ENCODE measurements at regions not wholly inside any gene's neighbourhood (a gene's known extent, or its start where the extent isn't known, plus 50 kb on each side); places are given as distances from the start of the nearest gene placed in this dataset.

DNA sequence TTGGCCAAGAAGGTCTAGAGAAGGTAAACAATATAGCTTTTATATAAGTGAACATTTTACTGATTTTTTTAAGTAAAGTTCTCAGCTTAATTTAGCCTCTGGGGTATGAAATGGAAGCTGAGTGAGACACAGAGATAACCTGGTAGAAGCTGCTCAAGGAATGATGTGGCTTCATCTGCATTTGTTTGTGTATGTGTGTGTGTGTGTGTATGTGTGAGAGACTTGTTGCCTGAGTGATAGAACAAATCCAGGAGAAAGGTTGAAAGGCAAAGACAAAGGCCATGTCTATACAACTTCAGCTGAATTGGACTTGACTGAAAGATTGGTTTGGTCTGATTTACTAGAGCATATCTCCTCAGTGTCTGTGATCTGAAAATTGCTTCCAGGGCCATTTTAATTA lies 63.6 kb downstream of the PCDH7 start:
- no peak for DNase-seq

DNA sequence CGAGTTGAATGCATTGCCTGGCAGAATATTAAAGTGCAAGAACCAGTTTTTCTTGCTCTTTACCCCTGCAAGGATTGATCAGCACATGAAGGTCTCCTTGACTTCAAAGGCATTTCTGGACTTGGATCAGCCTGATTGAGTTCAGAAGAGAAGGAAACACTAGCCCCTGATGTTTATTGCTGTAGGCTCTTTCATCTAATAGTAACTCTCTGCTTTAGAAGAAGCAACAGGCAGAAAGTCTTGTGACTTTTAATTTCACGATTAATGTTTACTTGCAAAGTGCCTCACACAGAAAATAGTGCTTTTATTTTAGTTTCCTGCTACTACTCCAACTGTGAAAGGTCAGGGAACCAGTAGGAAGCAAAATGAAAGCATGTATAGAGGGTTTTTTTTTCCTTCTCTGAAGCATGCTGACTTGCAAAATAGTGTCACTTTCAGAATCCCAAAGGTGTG lies 69.1 kb downstream of the PCDH7 start:
- no peak for DNase-seq

DNA sequence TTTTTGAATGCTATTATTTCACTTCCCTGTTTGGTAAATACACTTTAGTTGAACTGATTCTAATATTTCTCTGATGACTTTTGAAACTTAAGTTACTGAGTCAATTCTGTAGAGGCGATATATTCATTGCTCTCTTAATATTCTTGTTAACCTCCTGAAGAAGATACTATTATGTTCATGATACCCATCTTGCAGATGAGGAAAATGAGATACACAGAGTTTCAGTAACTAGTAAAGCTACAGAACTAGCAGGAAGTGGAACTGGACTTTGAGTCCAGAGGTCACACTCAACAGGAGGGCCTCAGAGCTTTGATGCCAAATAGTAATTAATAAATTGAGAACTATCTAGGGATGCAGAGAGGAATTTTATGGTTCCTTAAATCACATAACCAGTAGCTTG lies 70.0 kb downstream of the PCDH7 start:
- no peak for DNase-seq

DNA sequence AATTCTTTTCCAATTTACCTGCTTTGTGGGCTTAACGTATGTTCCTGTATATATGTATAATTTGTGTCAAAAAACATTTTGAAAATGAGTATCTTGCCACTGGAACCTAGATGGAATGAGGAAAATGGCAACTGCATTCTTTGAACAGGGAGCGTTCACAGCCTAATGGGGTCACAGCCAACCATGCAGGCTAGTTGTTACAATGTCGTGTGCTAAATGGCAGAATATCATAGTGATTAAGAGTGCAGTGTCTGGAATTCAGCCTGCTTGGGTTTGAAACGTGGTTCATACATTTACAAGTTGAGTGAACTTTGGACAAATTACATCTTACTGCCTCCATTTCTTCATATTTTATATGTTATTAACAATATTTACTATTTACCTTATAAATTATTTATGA lies 70.8 kb downstream of the PCDH7 start:
- DNase-seq = no peak

DNA sequence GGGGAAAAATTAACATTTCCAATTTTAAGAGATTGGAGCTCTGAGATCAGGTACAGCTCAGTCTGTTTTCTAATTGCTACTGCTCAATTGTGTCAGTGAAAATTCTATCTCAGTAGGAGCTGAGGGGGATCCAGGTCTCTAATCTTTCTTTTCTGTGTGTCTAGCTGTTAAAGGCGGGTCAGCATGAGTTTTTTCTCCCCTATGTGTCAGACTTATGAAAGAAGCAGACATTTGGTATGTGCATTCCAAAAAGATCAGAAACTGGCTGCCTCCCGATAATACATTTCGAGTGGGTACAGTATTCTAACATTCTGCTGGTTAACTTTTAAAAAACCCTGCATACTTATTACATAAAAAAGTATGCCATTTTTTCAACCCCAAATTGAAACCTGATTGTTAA lies 72.4 kb downstream of the PCDH7 start:
- no peak for DNase-seq

DNA sequence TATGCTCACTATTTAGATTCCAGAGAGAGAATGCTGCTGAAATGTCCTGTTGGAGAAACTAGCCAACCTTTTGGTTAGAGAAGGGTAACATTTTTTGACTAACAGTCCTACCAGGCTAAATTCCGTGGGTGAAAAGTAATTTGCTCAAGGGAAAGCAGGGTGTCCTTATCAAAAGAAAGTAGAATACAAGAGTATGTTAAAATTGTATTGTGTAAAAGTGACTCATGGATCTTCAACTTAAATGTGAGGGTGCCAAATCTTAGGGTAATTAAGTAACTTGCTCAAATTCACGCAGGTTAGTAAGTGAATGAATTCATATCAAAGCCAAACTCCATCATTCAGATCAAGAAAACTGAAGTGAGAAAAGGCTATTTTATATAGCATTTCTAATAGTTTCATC lies 81.7 kb downstream of the PCDH7 start:
- no peak for DNase-seq

DNA sequence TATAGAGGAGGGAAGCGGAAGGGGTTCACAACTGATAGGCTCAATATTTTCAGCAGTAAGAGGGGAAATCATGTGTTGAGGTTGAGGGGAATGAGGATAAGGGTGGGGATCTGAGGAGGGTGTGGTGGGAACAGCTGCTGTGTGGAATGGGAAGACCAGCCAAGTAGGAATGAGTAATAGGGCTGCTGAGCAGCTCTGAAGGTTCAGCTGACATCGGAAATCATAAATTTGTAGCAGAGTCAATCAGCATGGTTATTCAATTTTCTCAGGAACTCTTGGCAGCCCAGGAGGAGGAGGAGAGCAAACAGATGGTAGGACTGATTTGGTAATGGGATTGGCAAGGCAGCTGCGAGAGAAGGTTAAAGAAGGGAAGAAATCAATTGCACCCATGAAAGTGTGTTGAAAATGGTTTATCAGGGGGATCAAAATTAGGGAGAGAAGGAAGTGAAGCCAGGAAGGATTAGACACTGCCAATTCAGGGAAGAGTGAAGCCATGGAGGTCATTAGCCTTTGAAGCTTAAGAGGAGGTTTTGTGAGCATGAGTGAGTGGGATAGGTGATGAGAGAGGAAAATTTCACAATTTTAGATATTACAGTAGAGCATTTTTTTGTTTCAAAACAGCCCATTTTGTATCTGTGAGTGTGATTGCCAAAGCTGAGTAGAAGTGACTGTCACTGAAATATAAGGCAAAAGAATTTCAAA lies 82.6 kb downstream of the PCDH7 start:
- DNase-seq = no peak

DNA sequence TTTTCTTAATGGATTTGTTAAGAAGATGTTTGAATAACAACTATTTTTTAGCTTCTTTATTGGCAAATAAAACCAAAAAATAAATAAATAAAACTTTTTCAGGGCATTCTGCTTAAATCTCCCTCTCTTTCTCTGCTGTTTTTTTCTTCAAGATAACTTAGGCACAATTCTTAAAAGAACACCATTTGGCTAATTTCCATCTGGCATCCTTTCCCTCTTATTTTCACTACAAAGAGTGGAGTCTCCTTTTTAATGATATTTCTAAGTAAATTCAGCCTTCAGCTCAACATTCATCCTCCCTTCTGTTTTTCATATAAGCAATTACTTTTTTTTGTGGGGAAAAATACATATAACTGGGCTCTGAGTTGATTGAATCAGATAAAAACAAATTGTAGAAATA lies 88.1 kb downstream of the PCDH7 start:
- no peak for DNase-seq

DNA sequence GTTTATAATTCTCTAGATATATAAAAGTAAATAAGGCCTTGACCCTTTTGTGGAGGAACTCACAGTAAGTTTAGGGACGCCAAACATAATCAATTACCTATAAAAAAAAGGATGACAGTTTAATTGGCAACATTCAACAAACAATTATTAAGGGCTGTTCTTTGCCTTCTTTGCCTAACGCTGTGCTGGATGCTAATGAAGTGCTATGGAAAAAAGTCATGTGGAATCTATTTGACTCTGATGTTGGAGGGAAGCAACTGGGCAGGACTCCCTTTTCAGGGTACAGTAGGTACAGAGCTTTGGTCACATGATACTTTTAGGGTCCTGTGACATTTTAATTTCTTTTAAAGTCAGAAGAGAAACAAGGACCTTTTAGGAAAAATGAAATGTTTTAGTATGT lies 91.1 kb downstream of the PCDH7 start:
- DNase-seq = no peak

DNA sequence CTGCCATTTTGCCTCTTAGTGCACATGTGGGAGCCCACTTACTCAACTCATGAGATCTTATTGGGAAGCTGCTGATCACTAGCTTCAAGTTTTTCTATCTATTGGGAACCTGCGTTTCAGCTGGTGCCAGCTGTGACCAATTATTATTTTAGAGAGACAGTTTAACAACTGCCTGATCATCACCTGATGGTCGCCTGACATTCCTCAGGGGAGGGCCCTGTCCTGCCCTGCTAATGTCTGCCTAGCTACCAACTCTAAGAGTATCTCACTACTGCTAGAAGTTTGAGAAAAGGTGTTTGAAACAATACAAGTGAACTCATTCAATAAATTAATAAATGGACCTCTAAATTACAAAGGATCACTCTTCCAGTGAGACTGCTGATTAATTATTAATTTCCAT lies 95.5 kb downstream of the PCDH7 start:
- no peak for DNase-seq

DNA sequence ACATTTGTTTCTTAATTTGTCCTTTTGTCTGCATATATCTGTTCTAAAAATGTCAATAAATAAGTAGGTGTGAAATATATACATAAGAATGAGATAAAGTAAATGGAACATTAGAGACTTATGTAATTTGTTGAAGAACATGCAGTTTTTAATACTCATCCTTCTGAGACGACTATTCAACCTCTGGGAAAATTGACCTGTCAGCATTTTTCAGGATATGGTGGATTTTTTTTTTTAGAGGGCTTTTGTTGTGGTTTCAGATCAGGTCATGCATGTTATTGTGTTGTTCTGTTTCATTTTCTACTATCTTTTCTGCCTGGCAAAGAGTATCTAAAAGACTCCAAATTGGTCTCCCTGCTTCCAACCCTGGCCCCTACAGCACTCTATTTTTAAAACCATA lies 97.3 kb downstream of the PCDH7 start:
- no peak for DNase-seq

DNA sequence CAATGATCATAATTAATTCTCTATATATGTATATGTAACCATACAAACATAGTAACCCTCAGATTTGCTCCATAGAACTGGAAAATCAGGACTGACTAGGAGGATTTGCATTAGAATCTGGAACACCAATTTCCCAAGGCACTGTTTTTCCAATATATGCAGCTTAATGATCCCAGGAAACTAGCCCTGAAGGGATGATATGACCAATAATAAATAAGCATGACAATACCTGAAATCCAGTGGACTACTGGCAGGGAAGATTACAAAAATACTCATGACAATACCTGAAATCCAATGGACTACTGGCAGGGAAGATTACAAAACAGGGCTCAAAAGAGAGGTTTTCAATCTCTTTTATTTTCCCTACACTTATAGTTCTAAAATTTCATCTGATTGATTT lies 98.4 kb downstream of the PCDH7 start:
- no peak for DNase-seq

DNA sequence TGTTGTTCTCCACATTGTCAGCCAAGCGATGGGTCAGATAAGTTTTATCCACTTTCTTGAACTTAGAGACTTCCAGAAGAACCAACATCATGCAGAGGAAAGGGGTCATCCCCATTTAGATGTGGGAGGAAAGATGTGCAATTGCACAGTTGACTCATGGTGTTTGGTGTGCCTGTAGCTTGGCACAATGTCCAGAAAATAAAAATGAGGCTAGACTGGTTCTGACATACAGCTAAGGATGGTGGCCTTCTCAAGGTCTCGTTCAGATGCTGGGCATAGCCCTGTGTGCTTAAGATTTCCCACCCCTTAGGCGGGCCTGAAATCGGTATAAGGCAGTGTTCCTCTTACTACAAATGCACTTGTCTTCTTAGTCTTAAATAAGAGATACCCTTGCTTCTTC lies 101.1 kb downstream of the PCDH7 start:
- no peak for DNase-seq

DNA sequence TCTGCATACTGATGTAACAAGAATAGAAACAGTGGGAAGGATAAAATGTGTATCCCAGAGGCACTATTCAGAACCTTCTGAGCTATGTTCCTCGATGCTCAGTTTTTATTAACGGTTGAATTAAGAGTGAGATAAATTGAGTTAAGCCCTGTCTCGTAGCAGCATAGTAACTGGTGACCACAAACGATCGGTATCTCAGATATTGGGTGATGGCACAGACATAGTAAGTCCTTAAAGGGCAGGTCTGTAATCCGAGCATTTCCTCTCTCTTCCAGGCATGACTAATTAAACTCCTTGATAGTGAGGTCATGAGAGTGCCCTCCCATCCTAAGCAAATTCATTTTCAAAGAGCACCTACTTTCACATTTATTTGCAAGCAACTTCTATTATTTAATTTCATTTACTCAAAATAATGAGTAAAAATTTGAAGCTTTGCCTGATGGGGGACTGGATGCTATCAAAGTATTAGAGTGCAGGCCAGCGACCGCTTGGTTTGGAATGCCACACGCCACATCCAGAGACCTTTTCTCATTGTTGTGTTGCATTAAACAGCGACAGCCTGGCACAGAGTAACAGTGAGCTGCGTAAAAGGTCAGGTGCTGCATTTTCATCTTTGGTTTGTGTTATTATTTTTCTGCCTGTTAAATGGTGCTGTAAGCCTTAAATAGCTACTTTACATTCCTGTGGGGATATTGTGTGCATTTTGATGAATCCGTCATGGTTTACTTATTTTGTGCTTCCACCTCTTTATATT lies 101.9 kb downstream of the PCDH7 start:
- no peak for DNase-seq

DNA sequence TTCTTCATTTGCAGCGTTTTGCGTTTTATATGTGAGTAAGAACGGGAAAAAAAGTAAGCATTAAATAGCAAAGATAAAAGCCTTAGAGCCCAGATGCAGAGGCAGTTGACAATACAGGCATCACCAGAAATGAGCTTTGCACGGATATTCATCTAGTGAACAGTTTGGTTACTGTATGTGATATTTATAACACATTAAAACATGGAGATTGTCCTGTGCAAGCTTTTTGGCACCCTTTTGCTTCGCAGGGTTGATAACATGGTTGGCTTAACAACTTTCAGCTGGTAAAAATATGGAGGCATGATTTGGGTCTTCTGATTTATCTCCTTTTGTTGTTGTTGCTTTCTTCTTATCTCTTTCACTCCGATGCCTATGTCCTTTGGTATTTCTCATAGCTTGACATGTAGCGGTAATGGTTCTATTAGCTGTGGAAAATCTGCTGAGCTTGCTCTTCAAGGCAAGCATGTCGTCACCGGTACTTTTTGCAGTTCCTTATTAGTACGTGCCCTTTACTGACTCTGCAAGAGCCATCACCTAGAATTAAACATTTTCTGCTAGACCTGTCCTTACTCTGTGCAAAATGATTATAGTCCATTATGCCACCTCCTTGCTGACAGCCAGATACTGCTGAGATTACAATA lies 102.9 kb downstream of the PCDH7 start:
- no peak for DNase-seq

DNA sequence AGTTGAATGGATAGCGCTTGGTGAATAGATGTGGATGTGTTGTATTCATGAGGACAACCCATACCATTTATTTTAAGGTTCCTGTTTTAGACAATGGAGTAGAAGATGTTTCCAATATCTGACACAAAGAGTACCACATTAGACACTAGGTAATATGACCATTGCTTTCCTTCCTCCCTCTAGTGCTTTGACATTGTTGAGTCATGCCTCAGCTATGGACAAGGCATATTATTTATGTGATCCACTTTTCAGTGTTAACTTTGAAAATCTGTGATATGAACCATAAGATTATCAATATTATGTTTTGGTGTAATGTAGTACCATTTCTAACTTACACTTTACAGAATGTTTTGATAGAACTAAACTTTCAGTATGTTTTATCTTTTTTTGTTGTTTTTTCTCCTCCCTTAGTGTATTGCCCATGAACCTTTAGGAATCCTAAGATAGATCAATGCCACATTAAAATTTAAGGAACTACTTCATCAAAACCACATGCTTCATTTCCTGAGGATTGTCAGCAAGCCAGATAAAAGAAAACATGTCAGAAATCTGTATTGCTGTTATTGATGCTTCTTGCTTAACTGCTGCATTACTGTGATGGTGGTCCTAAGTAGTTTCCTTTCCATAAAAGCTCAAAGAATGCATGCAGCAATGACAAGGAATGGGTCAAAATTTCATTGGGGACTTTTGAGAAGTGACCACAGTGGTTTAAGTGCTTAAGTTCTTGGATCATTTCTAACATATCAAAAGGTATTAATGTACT lies 105.0 kb downstream of the PCDH7 start:
- DNase-seq = no peak

DNA sequence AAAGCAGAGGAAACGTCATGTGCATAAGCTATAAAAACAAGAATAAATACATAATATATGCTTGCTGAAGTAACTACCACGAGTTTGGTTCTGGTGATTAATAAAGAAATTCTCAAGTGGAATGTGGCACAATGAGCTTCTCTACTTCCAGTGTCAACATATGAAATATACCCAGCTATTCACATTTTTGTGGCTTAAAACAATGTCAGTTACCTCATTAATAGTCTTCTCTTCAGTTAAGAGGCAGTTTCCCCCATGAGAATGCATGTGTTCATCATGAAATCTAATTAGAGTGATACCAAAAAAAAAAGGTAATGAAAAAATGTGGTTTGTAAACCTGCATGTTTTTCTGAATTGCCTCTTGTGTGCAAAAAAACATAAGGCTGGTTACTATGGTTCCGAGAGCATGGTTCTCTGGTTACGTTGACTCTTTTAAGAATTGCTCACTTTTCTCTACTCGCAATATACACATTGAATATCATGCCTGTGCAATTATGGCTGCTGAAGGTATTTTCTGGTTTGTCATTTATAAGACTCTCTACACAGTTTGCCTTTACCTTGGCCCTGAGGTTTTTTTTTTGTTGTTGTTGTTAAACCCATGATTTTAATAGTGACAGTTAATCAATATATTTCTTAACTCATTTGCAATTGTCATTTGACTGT lies 108.2 kb downstream of the PCDH7 start:
- no peak for DNase-seq

DNA sequence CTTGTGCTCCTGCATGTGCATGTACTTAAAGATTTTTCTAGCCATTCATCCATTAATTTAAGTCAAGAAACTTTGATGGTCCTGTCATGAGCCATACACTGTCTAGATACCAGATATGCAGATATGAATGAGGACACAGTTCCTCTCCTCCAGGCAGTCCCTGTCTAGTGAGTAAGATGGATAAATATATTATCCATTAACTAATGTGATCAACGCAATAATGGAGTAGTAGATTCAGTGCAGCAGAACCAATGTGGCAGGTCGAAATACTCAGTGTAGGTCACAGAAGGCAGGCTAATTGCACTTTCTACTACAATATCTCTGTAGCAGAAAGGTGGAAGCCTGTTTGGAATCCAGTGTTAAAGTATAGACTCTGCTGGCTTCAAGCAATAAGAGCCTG lies 112.5 kb downstream of the PCDH7 start:
- DNase-seq = no peak

DNA sequence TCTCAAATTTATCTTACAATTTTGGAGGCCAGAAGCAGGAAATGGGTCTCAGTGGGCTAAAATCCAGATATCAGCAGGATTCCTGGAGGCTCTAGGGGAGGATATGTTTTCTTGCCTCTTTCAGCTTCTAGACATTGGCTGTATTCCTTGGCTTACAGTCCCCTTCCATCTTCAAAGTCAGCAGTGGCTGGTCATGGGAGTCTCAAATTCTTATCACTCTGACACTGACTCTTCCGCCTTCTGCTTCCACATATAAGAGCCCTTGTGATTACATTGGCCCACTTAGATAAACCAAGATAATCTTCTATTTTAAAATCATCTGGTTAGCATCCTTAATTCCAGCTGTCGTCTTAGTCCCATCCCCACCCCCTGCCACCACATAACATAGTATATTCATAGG lies 113.0 kb downstream of the PCDH7 start:
- no peak for DNase-seq

DNA sequence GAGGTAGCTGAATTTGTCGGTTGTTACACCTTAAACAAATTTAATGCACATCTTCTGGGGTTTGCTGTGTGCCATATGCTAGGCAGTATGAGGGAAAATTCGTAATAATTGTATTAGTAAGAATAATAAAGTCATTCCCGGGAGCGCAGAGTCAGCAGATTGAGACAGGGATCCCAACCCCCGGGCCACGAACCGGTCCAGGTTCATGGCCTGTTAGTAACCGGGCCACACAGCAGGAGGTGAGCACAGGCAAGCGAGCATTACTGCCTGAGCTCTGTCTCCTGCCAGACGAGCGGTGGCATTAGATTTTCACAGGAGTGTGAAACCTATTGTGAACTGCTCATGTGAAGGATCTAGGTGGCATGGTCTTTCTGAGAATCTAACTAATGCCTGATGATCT lies 114.9 kb downstream of the PCDH7 start:
- DNase-seq = no peak

DNA sequence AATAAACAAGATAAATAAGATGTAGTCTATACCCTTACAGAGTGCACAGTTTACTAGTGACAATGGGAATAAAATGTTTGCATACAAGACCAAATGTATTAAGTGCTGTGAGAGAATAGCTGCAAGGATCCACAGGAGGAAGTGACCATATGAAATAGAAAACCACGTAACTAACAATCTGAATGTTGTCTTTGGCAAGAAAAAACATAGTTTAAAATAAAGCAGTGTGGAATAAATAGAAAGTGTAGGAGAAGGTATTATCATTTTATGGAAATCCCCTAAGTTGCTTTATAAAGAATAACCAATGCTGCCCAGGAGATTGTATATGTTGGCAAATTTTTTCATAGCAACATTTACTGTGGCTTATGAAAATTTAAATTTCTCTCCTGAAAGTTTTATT lies 116.1 kb downstream of the PCDH7 start:
- DNase-seq = no peak

DNA sequence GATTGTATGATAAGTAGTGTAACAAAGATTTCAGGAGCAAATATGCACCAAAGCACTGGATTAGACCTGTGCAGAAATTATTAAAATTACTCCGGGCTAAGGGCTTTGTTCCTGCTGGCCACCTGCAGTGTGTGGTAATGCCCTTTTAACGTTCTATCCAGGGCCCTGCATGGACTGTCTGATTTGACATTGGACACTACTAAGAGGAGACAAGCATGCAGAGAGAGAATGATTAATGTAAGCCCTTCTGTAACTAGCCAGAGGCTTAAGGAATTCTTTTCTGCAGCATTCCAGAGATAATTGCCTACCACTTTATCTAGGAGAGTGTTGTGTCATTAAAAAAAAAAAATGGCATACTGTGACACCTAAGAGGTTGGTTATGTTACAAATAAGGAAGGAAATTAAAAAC lies 117.0 kb downstream of the PCDH7 start:
- no peak for DNase-seq

DNA sequence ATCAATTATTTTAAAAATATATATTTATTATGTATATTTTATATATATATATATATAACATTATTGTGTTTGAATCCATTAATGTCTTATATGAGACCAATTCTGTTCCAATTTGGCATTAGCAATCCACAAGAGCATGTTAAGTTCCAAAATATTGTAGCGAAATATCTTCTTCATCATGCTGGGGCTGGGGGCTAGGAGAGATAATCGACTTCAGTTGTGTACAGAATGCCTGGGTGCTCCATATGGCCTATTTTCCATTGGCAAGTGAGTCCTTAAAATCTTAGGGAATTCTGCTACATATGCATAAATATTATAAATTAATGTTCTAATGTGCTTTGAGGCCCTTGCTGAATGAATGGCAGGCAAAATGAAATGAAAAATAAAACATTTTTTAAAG lies 117.7 kb downstream of the PCDH7 start:
- DNase-seq = no peak
